SK-N-DZ (cell line): ENCODE measurements at regions not wholly inside any gene's neighbourhood (a gene's known extent, or its start where the extent isn't known, plus 50 kb on each side); places are given as distances from the start of the nearest gene placed in this dataset.
A peak's percentile ranks its signal among the peaks of the same experiment; 100 is the strongest.

ENCODE experiments used
- DNase-seq: peaks from one replicate; pipeline ENCODE4 v3.0.0-alpha.2; 2015; ENCODE audit warnings: low spot score

GRCh38 chr2:104318001-104318665 lies 535.8 kb upstream of the POU3F3 start:
- no peak for DNase-seq

- no peak for DNase-seq
These were observed 532.7 kb upstream of the POU3F3 start for GRCh38 chr2:104321116-104321795.

GRCh38 chr2:104321796-104322349 lies 532.0 kb upstream of the POU3F3 start:
- no peak for DNase-seq

GRCh38 chr2:104332731-104333130 lies 521.2 kb upstream of the POU3F3 start:
- no peak for DNase-seq

GRCh38 chr2:104337869-104338268 lies 516.0 kb upstream of the POU3F3 start:
- DNase-seq = no peak

GRCh38 chr2:104340162-104340561 lies 513.8 kb upstream of the POU3F3 start:
- DNase-seq = no peak

GRCh38 chr2:104340879-104341828 lies 512.8 kb upstream of the POU3F3 start:
- no peak for DNase-seq

GRCh38 chr2:104344306-104344705 lies 509.6 kb upstream of the POU3F3 start:
- DNase-seq = no peak

- no peak for DNase-seq
These were observed 508.9 kb upstream of the POU3F3 start for GRCh38 chr2:104344985-104345384.

GRCh38 chr2:104358122-104358521 lies 495.8 kb upstream of the POU3F3 start:
- DNase-seq = no peak

GRCh38 chr2:104361414-104361813 lies 492.5 kb upstream of the POU3F3 start:
- no peak for DNase-seq

- no peak for DNase-seq
These were observed 485.8 kb upstream of the POU3F3 start for GRCh38 chr2:104368089-104368488.

- no peak for DNase-seq
These were observed 482.7 kb upstream of the POU3F3 start for GRCh38 chr2:104371087-104371781.

GRCh38 chr2:104375206-104375605 lies 478.7 kb upstream of the POU3F3 start:
- no peak for DNase-seq

- peak; percentile 31 for DNase-seq
These were observed 475.0 kb upstream of the POU3F3 start for GRCh38 chr2:104378853-104379374.

- DNase-seq = no peak
These were observed 469.0 kb upstream of the POU3F3 start for GRCh38 chr2:104384961-104385360.

- DNase-seq = no peak
These were observed 468.2 kb upstream of the POU3F3 start for GRCh38 chr2:104385743-104386142.

- DNase-seq = no peak
These were observed 465.6 kb upstream of the POU3F3 start for GRCh38 chr2:104388296-104388695.

- no peak for DNase-seq
These were observed 451.1 kb upstream of the POU3F3 start for GRCh38 chr2:104402825-104403224.

GRCh38 chr2:104404526-104404925 lies 449.4 kb upstream of the POU3F3 start:
- DNase-seq = no peak

- no peak for DNase-seq
These were observed 448.3 kb upstream of the POU3F3 start for GRCh38 chr2:104405623-104406022.
